Lung microvascular endothelial cell (primary cell): ENCODE measurements at regions not wholly inside any gene's neighbourhood (a gene's known extent, or its start where the extent isn't known, plus 50 kb on each side); places are given as distances from the start of the nearest gene placed in this dataset.
"Not testable (repeated sequence)": the region's sequence is repeated elsewhere in the genome, so short reads cannot be mapped to it uniquely, and the experiment has no call there.

Source experiments
- DNase-seq, 2 donors: peaks; one replicate each; pipeline versions ENCODE4 v3.0.0 to v3.0.0-alpha.2; 2010; ENCODE audit warnings: low read depth in 2 of 2

DNA sequence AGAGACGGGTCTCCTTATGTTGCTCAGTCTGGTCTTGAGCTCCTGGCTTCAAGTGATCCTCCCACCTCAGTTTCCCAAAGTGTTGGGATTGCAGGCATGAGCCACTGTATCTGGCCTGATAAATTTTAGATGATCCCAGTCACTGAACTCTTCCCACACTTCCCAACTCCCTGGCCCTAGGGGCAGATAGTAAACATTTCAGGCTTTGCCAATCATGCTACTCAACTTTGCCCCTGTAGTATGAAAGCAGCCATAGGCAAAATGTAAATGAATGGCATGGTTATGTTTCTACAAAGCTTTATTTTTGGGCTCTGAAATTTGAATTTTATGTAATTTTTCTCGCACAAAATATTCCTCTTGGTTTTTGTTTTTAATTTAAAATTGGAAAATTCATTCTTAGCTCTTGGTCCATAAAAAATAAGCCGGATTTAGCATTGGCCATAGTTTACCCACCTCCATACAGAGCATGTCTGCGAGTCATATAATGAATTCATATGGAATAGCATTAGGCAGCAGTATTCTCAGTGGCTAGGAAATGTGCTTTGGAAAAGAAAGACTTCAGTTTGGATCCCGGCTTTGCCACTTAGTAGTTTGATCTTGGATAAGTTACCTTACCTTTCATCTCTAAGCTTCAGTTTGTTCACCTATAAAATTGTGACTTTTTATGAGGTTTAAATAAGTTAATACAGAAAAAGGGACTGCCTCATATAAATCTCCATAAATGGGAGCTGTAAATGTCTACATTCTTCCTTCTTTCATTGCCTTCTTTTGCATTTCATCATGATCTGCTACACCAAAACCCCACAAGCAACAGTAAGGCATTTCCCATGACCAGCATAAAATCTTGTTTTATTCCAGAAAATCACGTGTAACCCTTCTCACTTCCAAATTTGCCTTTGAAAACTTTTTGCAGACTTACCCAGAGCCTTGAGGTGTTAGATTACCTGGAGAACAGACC, 360.3 kb upstream of the TPM1 start:
- DNase-seq: no peak

DNA sequence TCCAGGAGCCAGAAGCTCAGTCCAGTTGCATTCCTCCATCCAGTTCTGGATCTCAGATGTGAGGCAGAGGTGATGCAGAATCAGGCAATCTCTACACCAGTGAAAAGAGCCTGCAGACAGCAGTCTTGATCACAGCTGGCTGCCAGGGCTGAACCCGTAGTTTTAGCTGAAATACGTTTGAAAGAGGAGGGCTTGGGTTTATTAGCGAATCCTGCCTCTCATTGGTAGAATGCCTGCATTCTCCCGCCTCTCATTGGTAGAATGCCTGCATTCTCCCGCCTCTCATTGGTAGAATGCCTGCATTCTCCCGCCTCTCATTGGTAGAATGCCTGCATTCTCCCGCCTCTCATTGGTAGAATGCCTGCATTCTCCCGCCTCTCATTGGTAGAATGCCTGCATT, 359.4 kb upstream of the TPM1 start:
- not testable (repeated sequence) for DNase-seq

DNA sequence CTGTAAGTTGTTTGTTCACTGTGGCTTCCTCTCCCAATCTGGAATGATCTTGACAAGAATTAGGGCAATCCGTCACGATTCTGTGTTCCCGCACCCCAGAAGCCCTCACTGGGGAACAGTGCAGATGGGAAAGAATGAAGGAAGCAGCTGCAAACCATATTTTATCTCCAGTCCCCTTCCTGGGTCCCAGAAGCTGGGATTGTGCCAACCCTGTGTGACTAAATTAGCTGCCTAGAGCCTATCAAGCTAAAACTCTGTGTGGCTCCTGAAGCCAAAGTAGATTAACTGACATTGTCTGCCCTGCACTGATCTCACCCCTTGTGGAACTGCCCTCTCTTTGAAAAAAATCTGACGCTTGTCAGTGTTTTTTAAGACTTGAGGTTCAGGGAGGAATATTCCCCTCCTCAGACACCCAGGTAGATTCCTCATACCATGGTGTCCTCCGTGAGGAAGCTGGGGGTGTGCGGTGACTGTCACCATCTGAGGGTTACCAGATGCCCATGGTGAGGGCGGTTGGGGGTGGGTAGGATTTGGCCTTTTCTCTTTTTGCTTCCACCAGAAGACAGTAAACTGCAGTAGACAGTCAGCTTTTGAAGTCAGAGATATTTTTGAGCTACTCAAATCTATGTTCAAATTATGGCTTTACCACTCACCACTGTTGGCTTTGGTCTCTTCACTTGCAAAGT, 358.3 kb upstream of the TPM1 start:
- DNase-seq: no peak

DNA sequence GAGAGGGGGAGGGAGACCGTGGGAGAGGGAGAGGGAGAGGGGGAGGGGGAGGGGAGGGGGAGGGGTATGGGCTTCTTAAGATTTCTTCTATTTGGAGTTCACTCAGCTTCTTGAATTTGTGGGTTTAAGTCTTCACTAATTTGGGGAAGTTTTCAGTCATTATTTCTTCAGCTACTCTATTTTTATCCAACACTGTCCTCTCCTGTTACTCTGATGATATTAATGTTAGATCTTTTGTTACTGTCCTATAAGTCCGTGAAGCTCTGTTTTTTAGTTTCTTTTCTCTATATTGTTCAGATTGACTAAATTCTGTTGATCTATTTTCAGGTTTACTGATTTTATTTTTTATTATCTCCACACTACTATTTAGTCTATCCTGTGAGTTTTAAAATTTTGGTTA, 351.5 kb upstream of the TPM1 start:
- DNase-seq: no peak

DNA sequence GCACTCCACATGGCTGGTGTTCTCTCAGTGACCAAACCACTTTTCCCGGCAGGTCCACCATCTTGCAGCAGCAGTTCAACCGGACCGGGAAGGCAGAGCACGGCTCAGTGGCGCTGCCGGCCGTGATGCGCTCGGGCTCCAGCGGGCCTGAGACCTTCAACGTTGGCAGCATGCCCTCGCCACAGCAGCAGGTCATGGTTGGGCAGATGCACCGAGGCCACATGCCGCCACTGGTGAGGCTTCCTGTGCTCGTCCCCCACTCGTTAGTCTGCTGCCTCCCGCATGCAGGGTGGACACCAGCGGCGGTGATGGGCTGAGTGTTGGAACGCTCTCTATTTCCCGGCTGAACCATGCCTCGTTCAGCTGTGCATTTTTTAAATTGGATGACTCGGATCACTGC, 344.9 kb upstream of the TPM1 start:
- DNase-seq: no peak

DNA sequence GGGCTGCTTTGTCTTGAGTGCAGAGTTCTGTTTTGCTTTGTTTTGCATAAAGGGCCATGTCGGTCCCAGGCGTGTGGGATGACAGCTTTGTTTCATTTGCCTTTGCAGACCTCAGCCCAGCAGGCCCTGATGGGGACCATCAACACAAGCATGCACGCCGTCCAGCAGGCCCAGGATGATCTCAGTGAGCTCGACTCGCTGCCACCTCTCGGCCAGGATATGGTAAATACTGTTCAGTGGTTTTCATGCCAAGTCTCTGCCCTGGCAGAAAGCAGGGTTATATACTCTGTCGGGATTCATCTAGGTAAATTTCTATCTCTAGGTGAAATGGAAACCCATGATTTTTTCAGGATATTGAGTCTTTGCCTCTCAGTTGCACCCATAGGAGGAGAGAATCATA, 343.9 kb upstream of the TPM1 start:
- DNase-seq: no peak

DNA sequence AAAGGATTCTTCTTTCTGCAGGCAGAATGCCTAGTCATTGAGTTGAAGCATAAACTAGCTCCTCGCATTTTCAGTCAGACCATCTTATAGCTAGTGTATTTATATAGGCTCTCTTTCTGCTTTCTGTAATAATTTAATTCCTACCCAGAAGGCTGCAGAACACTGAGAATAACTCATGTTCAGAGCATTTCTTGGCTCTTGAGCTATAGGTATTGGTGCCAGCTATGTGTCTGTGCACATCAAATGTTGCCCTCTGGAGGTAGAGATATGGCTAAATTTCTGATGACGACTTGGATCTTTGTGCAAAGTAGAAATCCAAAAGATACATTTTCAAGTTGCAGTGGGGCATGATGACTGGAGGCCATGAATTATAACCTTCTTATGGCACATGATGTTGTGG, 336.2 kb upstream of the TPM1 start:
- DNase-seq: no peak

DNA sequence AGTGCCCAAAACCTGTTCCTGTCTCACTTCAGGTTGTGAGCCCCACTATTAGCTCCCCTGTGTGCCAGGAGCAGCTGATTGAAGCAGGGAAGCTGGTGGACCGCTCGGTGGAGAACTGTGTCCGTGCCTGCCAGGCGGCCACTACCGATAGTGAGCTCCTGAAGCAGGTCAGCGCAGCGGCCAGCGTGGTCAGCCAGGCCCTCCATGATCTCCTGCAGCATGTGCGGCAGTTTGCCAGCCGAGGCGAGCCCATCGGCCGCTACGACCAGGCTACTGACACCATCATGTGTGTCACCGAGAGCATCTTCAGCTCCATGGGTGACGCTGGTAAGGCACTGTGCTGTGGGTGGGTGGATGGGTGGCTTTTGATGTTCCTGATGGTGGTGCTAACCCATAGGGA, 334.1 kb upstream of the TPM1 start:
- no peak for DNase-seq

DNA sequence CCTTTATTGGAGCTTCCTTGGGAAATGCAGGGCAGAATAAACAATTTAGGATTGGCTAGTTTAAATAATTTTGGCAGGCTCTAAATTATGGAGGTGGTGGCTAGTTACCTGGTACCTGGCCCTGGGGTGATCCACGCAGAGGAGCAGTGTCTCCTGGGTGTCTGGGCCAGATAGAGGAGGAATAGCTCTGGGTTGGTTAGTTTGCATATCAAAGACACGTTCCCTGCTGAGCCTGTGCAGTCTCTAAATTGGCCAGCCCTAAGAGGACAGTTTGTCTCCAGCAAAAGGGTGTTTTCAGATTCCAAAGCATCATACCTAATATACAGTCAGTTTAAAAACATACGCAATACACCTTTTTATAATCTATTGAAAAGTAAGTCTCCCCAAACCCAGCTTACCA, 333.3 kb upstream of the TPM1 start:
- DNase-seq: no peak

DNA sequence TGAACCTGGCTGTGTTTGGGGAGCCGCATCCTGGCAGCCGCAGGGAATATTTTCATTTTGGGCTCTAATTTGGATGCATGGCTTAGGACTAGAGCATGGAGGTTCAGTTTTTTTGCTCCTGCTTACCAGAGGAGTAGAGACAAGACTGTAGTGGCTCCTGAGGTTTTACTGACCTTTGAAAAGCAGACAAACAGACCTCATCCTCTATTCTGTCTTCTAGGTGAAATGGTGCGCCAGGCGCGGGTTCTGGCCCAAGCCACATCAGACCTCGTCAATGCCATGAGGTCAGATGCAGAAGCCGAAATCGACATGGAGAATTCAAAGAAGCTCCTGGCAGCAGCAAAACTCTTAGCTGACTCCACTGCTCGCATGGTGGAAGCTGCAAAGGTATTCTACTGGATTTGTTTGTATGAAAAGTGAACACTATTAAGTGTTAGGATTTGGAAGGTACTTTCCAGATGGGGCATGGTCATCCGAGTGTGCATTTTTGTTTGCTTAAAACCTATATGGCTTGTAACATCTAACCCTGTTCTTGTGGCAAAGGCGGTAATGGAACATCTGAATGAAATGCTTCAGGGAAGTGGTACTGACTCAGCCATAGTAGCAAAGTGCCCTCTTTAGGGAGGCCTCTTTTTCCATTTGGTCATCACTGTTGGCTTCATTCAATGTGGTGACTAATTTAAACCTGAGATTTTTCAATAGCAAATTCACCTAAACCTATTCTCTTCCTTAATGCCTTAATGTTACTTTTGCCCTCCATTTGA, 330.7 kb upstream of the TPM1 start:
- DNase-seq: peak in 1 of 2 donors; percentile 42

DNA sequence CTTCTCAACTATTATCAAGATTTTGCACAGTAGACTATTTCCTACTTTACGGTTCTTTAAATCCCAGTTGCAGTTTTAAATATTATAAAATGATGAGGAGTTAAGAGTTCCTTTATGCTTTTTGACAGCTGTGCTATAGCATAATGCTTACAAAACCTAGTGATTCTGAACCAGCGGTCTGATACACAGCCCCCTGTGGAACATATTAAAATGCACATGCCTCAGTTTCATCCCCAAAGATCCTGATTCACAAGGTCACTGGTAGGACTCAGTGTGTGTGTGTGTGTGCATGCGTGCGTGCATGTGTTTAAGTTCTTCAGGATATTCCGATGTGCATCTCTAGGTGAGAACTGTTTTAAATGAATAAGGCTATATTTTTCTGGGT, 330.1 kb upstream of the TPM1 start:
- no peak for DNase-seq

DNA sequence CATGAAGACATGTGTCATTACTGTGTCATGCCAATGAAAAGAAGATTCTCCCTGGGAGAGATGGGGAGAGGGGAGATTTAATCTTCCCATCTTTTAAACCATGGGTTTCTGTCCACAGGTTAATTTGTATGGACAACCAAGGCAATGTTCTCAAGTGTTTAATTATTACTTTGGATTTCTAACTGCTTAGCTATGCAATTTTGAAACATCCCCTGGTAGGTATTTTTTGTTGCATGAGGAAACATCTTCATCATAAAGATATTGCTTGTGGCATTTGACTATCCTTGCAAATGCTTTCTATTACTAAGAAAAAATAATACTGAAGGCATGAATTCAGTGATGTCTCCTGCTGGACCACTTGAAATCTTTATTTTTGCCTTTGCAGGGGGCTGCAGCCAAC, 326.6 kb upstream of the TPM1 start:
- no peak for DNase-seq

DNA sequence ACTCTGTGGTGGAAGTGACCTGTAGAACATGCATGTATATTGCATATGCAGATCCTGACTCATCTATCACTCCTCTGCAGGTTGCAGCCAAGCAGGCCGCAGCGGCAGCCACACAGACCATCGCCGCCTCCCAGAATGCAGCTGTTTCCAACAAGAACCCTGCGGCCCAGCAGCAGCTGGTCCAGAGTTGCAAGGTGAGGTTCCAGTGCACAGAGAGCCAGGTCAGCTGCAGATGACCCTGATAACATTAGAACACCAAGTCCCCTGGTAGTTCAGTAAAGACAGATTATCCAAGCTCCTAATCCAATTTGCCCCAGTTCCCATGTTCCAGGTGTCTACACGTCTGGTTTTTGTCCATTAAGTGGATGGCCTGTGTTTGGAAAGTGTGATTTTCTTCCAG, 325.1 kb upstream of the TPM1 start:
- DNase-seq: no peak

DNA sequence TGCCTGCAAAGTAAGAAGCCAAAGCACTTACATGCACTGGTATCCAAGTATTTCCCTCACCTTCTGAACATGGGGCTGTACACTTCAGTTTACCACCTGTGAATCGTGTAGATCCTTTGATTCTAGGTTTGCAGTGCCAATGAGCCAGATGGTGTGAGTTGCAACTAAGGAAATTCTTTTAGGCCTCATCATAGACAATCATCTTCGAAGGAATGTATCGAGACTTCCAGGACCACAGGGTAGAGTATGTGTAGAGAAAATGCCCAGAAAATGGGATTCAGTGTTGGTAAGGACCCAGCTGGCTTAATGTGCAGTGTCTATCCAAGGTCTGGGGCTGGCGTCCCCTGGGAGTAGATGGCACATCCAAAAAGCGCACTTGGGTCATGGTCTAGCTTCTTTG, 323.2 kb upstream of the TPM1 start:
- no peak for DNase-seq

DNA sequence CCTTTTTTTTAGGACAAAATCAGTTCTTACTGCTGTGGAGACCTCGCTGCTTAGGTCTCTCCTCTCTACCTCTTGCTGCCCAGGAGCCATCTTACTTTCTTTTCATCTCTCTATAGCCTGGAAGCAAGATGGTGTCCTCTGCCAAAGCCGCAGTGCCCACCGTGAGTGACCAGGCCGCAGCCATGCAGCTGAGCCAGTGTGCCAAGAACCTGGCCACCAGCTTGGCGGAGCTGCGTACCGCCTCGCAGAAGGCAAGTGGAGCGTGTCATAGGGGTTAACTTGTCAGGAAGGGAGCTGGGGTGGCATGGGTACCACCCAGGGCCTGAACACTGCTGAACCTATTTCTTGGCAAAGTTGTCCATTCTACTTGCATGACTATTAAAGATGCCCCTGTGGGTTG, 320.3 kb upstream of the TPM1 start:
- no peak for DNase-seq

DNA sequence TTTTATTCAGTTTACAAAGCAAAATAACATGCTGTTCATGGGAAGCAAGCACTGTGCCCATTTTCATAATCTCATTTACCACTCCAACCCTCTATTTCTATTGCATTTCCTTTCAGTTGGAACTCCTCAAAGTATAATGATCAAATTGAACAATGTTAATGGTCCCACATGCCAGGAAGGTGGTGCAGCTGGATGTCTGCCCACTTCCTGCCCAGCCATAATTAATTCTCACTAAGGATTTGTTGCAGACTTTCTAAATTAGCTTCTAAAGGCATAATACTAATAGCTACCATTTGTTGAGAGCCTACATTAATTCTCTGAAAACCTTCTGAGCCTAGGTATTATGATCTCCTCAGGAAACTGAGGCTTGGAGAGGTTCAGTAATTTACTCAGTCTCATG, 316.1 kb upstream of the TPM1 start:
- DNase-seq: no peak

DNA sequence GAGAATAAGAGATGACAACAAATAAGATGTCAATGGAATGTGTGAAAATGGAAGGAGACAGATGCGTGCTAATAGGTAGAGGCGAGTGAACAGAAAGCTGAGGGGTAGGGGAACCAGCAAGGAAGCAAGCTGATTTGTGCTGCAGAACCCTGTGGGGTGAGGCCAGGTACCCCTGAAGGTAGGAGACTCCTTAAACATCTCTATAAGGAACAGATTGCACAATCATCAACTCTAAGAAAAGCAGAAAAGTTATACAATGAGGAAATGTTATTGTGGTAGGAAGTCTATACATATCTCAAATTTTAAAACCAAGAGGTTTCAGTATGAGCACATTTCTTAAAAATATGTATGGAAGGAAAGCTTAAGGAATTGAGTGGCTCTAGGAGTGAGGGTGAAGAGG, 315.0 kb upstream of the TPM1 start:
- DNase-seq: no peak

DNA sequence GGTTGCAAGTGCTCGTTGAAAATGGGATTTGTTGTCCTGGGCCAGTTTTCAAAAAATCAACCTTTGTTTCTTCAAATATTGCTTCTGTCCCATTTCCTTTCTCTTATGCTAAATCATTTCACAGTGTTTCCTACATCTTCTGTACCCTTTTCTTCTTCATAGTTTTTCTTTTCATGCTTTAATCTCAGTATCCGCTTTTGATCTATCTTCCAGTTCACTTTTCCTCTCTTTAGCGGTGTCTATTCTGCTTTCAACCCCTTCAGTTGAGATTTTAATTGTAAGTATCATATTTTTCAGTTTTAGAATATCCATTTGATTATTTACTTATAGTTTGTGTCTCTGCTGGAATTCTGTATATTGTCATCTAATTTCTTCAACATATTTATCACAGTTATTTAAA, 311.7 kb upstream of the TPM1 start:
- DNase-seq: no peak

DNA sequence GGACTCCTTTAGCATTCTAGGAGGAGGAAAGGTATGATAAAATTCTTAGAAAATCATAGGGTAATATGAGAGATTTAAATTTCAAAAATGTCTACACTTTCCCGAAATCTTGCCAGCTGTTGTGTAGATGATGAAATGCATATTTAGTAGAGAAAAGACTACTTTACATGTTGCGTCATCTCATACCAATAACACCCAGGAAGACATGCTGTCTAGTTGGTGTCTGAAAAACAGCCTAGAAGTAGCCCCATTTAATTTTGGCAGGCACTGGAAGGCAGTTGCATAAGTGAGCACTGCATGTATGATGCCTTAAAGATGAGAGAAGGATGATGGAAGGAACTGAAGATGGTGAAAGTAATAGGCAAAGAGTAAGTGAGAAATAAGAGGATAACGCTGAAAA, 310.5 kb upstream of the TPM1 start:
- DNase-seq: no peak

DNA sequence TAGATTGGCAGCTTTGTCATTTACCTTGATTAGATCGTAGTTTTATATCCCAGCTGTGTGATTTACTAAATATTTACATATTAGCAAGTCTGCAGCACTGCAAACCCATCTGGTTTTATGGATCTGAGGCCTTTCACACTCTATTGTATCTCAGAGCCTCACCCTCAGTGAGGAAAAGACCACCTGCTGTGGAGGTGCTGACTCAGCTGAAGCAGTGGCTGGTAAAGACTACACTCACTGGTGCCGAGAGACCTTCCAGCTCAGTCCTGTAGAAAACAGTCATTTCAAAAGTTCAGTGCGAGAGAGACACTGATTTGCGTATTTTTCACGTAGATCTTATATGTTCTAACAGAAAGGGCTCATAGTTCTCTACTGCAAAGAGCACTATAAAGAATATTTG, 307.8 kb upstream of the TPM1 start:
- no peak for DNase-seq

DNA sequence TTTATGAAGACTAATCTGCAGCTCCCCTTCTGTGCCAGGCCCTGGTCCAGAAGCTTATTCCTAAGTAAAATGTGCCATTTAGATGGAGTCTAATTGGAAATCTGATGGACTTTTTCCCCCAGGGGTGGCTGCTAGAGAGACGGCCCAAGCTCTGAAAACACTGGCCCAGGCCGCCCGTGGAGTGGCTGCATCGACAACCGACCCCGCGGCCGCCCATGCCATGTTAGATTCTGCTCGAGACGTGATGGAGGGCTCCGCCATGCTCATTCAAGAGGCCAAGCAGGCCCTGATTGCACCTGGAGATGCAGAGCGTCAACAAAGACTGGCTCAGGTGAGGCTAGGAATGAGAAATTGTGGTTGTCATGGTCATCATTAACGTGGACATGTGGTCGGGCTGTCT, 305.8 kb upstream of the TPM1 start:
- DNase-seq: no peak

DNA sequence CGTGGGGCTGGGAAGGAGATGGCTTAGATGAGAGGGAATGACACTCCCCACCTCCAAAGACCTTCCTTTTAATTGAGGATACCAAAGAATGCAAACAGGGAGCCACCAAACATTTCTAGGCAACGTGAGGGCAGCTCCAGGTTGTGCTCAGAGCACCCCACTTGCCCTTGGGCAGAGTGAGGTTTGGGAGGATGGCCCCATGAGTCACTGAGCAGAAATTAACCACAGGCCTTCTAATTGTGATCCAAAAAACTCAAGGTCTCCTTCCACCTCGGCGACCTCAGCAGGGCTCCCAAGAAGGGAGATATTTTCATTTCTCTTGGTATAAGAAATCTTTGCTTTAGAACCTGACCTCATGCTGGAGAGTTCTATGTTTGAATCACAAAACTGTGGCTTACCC, 305.0 kb upstream of the TPM1 start:
- no peak for DNase-seq
